ENCODE measurements at regions not wholly inside any gene's neighbourhood (a gene's known extent, or its start where the extent isn't known, plus 50 kb on each side); places are given as distances from the start of the nearest gene placed in this dataset.
A peak's percentile ranks its signal among the peaks of the same experiment; 100 is the strongest.

- peak; percentile 53 for DNase-seq (ENCODE audit: low read depth)
- no peak overlapping the region for H3K4me3 ChIP-seq (ENCODE audit: low read depth, low read length)
- TF ChIP-seq CTCF (IDR thresholded peaks at IDR 0.05; ENCODE audit: insufficient read depth, low read depth, low read length), result peak; percentile 96
Measured at GRCh38 chr6:165850434-165851019, 187.5 kb upstream of the PDE10A start.

- TF ChIP-seq CTCF (IDR thresholded peaks at IDR 0.05; ENCODE audit: insufficient read depth, low read depth, low read length), result no peak
- DNase-seq (ENCODE audit: low read depth), result no peak
- no peak overlapping the region for H3K4me3 ChIP-seq (ENCODE audit: low read depth, low read length)
Measured at GRCh38 chr6:165849534-165850430, 186.7 kb upstream of the PDE10A start.

- DNase-seq (ENCODE audit: low read depth), result no peak
- H3K4me3 ChIP-seq (ENCODE audit: low read depth, low read length), result no peak overlapping the region
- no peak for TF ChIP-seq CTCF (IDR thresholded peaks at IDR 0.05; ENCODE audit: insufficient read depth, low read depth, low read length)
Measured at GRCh38 chr6:165848086-165848426, 185.0 kb upstream of the PDE10A start.

- H3K4me3 ChIP-seq (ENCODE audit: low read depth, low read length), result no peak overlapping the region
- peak; percentile 77 for DNase-seq (ENCODE audit: low read depth)
- no peak for TF ChIP-seq CTCF (IDR thresholded peaks at IDR 0.05; ENCODE audit: insufficient read depth, low read depth, low read length)
Measured at GRCh38 chr6:165847407-165848085, 184.5 kb upstream of the PDE10A start.

- no peak for TF ChIP-seq CTCF (IDR thresholded peaks at IDR 0.05; ENCODE audit: insufficient read depth, low read depth, low read length)
- peak overlapping the region; percentile 31 for H3K4me3 ChIP-seq (ENCODE audit: low read depth, low read length)
- DNase-seq (ENCODE audit: low read depth), result peak; percentile 29
Measured at GRCh38 chr6:165846123-165846966, 183.3 kb upstream of the PDE10A start.

GRCh38 chr6:165845493-165845892 lies 182.5 kb upstream of the PDE10A start:
- H3K4me3 ChIP-seq (ENCODE audit: low read depth, low read length), result no peak overlapping the region
- peak; percentile 74 for DNase-seq (ENCODE audit: low read depth)
- no peak for TF ChIP-seq CTCF (IDR thresholded peaks at IDR 0.05; ENCODE audit: insufficient read depth, low read depth, low read length)

Data from fibroblast of villous mesenchyme (primary cell).